ENCODE measurements at regions not wholly inside any gene's neighbourhood (a gene's known extent, or its start where the extent isn't known, plus 50 kb on each side); places are given as distances from the start of the nearest gene placed in this dataset.

- Histone ChIP-seq H4K20me1 (ENCODE audit: insufficient read depth, low read length) (no peaks in the 10 kb centered on the region), H3K36me3 (replicated peaks; ENCODE audit: low read depth, low read length) (no peaks in the 10 kb centered on the region), H3K27ac (ENCODE audit: low read length) (no peak overlapping the region), H3K4me3 (ENCODE audit: low read length) (no peak overlapping the region), H3K27me3 (ENCODE audit: low read depth, low read length) (peaks cover 2% of the 10 kb centered on the region; the same call in 1 of the 2 replicates), H3K4me2 (ENCODE audit: low read length) (no peak overlapping the region), H3K9ac (ENCODE audit: low read length) (no peak overlapping the region), H2AFZ (ENCODE audit: low read depth, low read length) (no peak overlapping the region), H3K79me2 (ENCODE audit: low read length) (no peaks in the 10 kb centered on the region), H3K9me3 (ENCODE audit: insufficient read depth, low read length) (no peaks in the 10 kb centered on the region), H3K4me1 (ENCODE audit: low read length) (no peaks in the 10 kb centered on the region)
- no peak for TF ChIP-seq EZH2phosphoT487 (IDR thresholded peaks at IDR 0.05; ENCODE audit: low read depth)
- no peak for TF ChIP-seq CTCF (IDR thresholded peaks at IDR 0.05; ENCODE audit: low read depth, low read length)
Observed at GRCh38 chr7:98679741-98680140, 62.7 kb downstream of the NPTX2 start.

- no peaks in the 10 kb centered on the region for H3K36me3 ChIP-seq (replicated peaks; ENCODE audit: low read depth, low read length)
- H3K79me2 ChIP-seq (ENCODE audit: low read length): no peaks in the 10 kb centered on the region
- H4K20me1 ChIP-seq (ENCODE audit: insufficient read depth, low read length): no peaks in the 10 kb centered on the region
- no peak overlapping the region for H3K9ac ChIP-seq (ENCODE audit: low read length)
- H3K4me2 ChIP-seq (ENCODE audit: low read length): no peak overlapping the region
- no peak overlapping the region for H3K4me3 ChIP-seq (ENCODE audit: low read length)
- peaks cover 5% of the 10 kb centered on the region; the same call in 1 of the 2 replicates for H3K27me3 ChIP-seq (ENCODE audit: low read depth, low read length)
- TF ChIP-seq EZH2phosphoT487 (IDR thresholded peaks at IDR 0.05; ENCODE audit: low read depth) (no peak), CTCF (IDR thresholded peaks at IDR 0.05; ENCODE audit: low read depth, low read length) (no peak)
- no peaks in the 10 kb centered on the region for H3K4me1 ChIP-seq (ENCODE audit: low read length)
- H3K9me3 ChIP-seq (ENCODE audit: insufficient read depth, low read length): no peaks in the 10 kb centered on the region
- H2AFZ ChIP-seq (ENCODE audit: low read depth, low read length): no peak overlapping the region
- no peak overlapping the region for H3K27ac ChIP-seq (ENCODE audit: low read length)
Observed at GRCh38 chr7:98681511-98681910, 64.4 kb downstream of the NPTX2 start.

- no peaks in the 10 kb centered on the region for H3K9me3 ChIP-seq (ENCODE audit: insufficient read depth, low read length)
- H4K20me1 ChIP-seq (ENCODE audit: insufficient read depth, low read length): no peaks in the 10 kb centered on the region
- TF ChIP-seq EZH2phosphoT487 (IDR thresholded peaks at IDR 0.05; ENCODE audit: low read depth): no peak
- TF ChIP-seq CTCF (IDR thresholded peaks at IDR 0.05; ENCODE audit: low read depth, low read length): no peak
- H3K79me2 ChIP-seq (ENCODE audit: low read length): no peaks in the 10 kb centered on the region
- no peak overlapping the region for H2AFZ ChIP-seq (ENCODE audit: low read depth, low read length)
- H3K36me3 ChIP-seq (replicated peaks; ENCODE audit: low read depth, low read length): no peaks in the 10 kb centered on the region
- no peak overlapping the region for H3K9ac ChIP-seq (ENCODE audit: low read length)
- no peaks in the 10 kb centered on the region for H3K4me1 ChIP-seq (ENCODE audit: low read length)
- H3K4me2 ChIP-seq (ENCODE audit: low read length): no peak overlapping the region
- no peak overlapping the region for H3K27ac ChIP-seq (ENCODE audit: low read length)
- peaks cover 6% of the 10 kb centered on the region; the same call in 1 of the 2 replicates for H3K27me3 ChIP-seq (ENCODE audit: low read depth, low read length)
- no peak overlapping the region for H3K4me3 ChIP-seq (ENCODE audit: low read length)
Observed at GRCh38 chr7:98681951-98682350, 64.9 kb downstream of the NPTX2 start.

GRCh38 chr7:98683514-98683913 is 66.4 kb downstream of the NPTX2 start:
- H3K27ac ChIP-seq (ENCODE audit: low read length): no peak overlapping the region
- no peaks in the 10 kb centered on the region for H3K79me2 ChIP-seq (ENCODE audit: low read length)
- H2AFZ ChIP-seq (ENCODE audit: low read depth, low read length): no peak overlapping the region
- no peak for TF ChIP-seq EZH2phosphoT487 (IDR thresholded peaks at IDR 0.05; ENCODE audit: low read depth)
- TF ChIP-seq CTCF (IDR thresholded peaks at IDR 0.05; ENCODE audit: low read depth, low read length): no peak
- no peaks in the 10 kb centered on the region for H3K4me1 ChIP-seq (ENCODE audit: low read length)
- H3K9me3 ChIP-seq (ENCODE audit: insufficient read depth, low read length): no peaks in the 10 kb centered on the region
- H3K27me3 ChIP-seq (ENCODE audit: low read depth, low read length): peaks cover 3% of the 10 kb centered on the region; the same call in 1 of the 2 replicates
- H4K20me1 ChIP-seq (ENCODE audit: insufficient read depth, low read length): no peaks in the 10 kb centered on the region
- H3K4me2 ChIP-seq (ENCODE audit: low read length): no peak overlapping the region
- no peak overlapping the region for H3K9ac ChIP-seq (ENCODE audit: low read length)
- H3K4me3 ChIP-seq (ENCODE audit: low read length): no peak overlapping the region
- no peaks in the 10 kb centered on the region for H3K36me3 ChIP-seq (replicated peaks; ENCODE audit: low read depth, low read length)
